GM12872 (cell line): ENCODE measurements at regions not wholly inside any gene's neighbourhood (a gene's known extent, or its start where the extent isn't known, plus 50 kb on each side); places are given as distances from the start of the nearest gene placed in this dataset.

Experiments
- TF ChIP-seq, protein P1 (sequence below): IDR thresholded peaks from 3 replicates; pipeline ENCODE4 v1.5.1; 2011; ENCODE audit warnings: low read depth, mild to moderate bottlenecking, low read length, moderate library complexity; ENCODE audit not compliant: insufficient read depth

DNA sequence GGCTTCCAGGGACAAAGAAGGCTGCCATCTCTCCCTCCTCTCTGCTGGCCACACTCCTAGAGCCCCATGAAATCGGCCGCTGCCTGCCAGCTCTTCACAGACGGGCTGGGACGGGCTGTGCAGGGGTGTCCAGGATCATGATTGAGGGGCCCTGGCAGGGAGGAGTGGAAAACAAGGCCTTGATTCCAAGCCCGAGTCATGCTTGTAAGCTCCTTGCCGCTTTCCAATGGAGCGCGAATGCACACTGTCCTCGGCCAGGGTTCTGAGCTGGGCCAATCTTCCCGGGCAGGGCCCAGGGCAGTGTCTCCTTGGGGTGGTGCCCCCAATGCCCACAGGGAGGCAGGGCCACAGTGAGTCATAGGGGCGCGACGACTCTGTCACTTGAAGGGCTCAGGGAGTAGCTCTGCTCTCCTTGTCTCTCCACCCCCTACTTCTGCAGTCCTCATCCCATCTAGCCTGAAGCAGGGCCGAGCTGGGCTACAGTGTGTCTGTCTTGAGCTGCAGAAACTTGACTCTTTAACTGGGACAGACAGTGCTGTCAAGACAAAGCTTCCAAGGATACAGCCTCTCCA lies 186.2 kb upstream of the SVIL start:
- TF ChIP-seq, protein P1, sequence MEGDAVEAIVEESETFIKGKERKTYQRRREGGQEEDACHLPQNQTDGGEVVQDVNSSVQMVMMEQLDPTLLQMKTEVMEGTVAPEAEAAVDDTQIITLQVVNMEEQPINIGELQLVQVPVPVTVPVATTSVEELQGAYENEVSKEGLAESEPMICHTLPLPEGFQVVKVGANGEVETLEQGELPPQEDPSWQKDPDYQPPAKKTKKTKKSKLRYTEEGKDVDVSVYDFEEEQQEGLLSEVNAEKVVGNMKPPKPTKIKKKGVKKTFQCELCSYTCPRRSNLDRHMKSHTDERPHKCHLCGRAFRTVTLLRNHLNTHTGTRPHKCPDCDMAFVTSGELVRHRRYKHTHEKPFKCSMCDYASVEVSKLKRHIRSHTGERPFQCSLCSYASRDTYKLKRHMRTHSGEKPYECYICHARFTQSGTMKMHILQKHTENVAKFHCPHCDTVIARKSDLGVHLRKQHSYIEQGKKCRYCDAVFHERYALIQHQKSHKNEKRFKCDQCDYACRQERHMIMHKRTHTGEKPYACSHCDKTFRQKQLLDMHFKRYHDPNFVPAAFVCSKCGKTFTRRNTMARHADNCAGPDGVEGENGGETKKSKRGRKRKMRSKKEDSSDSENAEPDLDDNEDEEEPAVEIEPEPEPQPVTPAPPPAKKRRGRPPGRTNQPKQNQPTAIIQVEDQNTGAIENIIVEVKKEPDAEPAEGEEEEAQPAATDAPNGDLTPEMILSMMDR = no peak

DNA sequence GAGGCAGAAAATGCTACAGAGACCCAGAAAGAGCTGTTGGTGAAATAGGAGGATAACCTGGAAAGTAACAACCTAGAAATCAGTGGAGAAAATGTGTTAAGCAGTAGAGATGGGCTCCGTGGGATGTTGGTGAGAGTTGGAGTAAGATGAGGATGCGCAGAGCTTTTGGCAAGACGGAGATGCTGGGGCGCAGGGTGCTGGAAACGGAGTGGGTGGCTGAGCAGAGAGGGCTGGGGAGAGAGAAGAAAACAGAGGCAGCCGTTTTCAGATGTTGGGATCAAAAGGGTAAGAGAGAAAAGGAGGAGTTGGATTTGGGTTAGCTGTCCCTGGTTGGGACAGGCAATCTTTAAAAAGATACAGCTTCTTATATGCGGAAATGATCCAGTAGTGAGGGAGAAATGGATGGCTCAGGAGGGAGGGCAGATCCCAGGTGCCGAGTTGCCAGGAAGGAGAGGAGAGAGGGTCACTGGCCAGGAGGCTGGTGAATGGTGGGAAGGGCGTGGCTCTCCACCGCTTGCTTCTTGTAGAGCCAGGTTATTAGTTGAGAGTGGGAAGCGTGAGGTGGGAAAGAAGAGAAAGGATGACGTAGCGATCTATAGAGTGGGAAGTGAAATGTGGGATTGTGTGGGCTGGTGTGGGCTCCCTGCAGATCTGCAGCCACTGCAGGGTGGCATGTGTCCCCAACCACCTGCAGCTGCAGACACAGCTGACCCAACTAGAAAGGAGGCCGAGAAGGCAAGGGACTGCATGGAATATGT lies 182.2 kb upstream of the SVIL start:
- TF ChIP-seq, protein P1 = no peak

DNA sequence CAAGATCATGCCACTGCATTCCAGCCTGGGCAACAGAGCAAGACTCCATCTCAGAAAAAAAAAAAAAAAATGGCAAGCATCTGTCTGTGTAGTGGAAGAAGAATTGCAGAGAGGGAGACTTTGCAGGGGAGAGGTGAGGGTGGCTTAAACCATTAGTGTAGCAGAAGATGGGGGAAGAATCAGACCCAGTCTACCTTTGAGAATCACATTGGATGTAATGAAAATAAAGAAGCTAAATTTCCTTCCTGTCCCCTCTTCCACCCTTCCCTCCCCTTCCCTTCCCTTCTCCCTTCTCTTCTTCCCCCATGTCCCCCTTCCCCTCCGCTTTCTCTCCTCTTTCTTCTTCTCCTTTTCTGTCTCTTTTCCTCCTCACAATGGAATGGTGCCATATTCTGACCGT lies 180.8 kb upstream of the SVIL start:
- TF ChIP-seq, protein P1 = no peak

DNA sequence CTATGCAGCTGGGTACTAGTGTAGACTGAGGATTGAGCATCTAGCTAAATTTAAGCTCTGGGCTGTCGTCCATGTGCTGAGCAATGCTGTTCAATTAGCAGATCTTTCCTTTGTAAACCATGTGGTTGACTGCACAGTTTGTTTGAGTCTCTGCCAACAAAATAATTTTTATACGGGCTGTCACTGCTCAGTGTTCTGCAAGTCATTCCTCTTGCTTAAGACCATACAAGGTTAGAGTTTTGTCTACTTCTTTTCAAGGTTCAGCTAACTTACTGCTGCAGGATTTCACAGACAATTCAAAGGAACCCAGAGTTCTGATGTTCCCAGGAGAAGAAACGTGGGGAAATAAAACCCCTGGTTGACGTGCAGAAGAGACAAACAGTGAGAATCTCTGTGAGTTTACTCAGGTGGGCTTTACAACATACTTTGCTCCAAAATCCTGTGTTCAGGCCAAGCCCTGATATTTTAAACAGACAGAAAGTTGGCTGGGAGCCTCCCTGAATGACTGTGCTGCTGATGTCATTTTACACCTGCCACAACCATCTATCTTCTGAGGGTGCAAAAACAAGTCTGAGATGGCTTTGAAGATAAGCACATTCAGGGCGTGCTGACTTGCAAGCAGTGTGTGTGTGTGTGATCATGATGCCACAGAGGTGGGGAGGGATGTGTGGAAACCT lies 177.1 kb upstream of the SVIL start:
- TF ChIP-seq, protein P1 = no peak

DNA sequence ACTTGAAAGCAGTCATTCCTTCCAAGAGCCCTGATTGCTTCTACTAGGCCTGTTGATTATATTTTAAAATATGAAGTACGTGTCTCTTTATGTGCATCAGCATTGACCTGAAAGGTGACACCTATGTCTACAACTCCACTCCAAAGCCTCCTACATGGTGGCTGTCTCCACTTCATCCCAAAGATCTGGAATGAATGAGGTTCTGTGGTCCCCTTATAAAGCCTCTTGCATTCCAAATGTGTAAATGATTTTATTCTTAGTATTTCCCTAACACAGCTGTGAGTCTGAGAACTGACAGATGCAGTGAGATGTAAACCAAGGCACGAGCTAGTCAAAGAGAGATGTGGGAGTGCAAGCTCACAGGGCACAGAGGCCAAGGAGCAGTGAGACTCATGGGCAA lies 176.0 kb upstream of the SVIL start:
- TF ChIP-seq, protein P1 = no peak

DNA sequence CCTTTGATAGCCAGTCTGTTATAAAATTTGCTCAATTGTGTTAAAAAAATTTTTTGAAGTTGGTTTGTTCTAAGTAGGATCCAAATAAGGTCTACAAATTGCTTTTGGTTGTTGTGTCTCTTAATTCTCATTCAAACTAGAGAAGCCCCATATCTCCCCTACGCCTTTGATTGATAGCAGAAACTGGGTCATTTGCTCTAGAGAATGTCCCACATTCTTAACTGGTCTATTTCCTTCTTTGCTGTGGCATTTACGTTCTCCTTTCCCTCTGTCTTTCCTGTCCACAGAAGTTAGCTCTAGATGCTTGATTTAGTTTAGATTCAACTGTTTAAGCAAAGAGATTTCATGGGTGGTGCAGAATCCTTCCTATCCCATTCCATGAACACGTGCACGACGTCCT lies 174.6 kb upstream of the SVIL start:
- TF ChIP-seq, protein P1 = no peak

DNA sequence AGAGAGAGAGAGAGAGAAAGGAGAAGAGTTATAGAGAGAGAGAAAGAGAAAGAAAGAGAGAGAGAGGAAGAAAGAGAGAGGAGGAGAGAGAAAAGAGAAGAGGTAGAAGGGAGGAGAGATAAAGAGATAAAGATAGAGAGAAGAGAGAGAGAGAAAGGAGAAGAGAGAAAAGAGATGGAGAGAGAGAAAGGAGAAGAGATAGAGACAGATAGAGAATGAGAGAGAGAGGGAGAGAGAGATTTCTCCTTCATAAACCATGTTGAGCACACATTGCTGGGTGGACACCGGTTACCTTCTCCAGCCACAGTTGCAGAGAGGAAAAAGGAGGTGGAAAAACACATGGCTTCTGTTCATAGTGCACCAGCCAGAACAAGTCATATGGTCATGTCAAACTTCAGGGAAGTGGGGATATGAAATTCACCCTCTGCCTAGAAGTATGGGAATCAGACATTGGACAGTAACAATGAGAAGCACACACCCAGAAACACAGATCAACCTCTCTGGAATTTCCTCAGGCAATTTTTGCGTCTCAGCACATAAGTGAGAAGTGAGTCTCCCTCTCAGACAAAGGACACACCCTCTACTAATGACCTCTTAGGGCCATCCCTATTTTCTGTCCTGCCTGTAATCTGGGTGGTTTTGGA lies 172.5 kb upstream of the SVIL start:
- TF ChIP-seq, protein P1 = no peak
